ENCODE measurements at regions not wholly inside any gene's neighbourhood (a gene's known extent, or its start where the extent isn't known, plus 50 kb on each side); places are given as distances from the start of the nearest gene placed in this dataset.

DNA sequence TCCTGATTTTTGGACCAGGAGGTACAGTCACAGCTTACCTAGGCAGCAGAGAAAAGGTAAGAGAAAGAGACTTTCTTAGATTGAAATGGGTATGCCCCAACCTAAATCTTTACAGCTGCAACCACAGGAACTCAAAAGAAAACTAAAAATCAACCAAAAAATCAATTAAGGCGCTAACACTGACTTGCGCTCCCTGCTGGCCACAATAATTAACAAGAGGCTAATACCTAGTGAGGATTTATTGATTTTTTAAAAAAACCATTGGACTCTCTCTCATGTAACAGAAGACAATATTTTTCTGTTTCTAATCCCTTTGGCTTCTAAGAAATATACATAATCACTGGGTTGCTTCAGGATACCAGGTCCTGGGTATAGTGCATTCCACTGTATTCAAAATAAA lies 153.9 kb upstream of the TENM3 start:
- Histone ChIP-seq H3K36me3 (ENCODE audit: control insufficient read depth, insufficient read depth, low read length) (no peaks in the 10 kb centered on the region), H3K9me3 (ENCODE audit: control insufficient read depth, insufficient read depth, low read length) (no peaks in the 10 kb centered on the region), H3K27me3 (ENCODE audit: control insufficient read depth, insufficient read depth, low read length) (no peaks in the 10 kb centered on the region), H3K27ac (ENCODE audit: low read depth, low read length) (no peak overlapping the region), H3K4me3 (ENCODE audit: low read depth, low read length) (no peak overlapping the region), H3K4me1 (ENCODE audit: control insufficient read depth, insufficient read depth, low read length) (no peaks in the 10 kb centered on the region)
- no CpG with 5 or more reads among the region's 2 CpGs for WGBS (ENCODE audit: insufficient coverage)
- no peak for DNase-seq (ENCODE audit: low read depth in 4 of 6, low spot score in 6 of 6)

DNA sequence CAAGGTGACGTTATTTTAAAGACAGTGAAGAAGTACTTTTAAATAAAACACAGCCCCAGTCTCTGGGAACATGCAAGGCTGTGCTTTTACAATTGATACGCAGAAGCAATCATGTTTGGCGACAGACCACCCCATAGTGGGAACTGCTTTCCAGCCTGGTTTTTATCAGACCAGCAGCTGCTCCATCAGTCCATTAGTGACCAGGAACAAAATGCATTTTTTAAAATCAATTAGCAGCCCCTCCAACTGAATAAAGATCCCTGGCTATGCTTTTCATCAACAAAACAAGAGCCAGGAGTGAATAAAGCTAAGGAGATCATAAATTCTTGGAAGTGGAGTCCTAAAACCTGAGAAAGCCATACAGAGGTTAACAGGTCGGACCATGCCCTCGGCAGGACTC lies 153.0 kb upstream of the TENM3 start:
- Histone ChIP-seq H3K27me3 (ENCODE audit: control insufficient read depth, insufficient read depth, low read length) (no peaks in the 10 kb centered on the region), H3K4me1 (ENCODE audit: control insufficient read depth, insufficient read depth, low read length) (no peaks in the 10 kb centered on the region), H3K9me3 (ENCODE audit: control insufficient read depth, insufficient read depth, low read length) (no peaks in the 10 kb centered on the region), H3K36me3 (ENCODE audit: control insufficient read depth, insufficient read depth, low read length) (no peaks in the 10 kb centered on the region), H3K4me3 (ENCODE audit: low read depth, low read length) (no peak overlapping the region), H3K27ac (ENCODE audit: low read depth, low read length) (no peak overlapping the region)
- DNase-seq (ENCODE audit: low read depth in 4 of 6, low spot score in 6 of 6) = no peak
- WGBS (ENCODE audit: insufficient coverage) = 84% methylated on average over 2 of the region's 5 CpGs

DNA sequence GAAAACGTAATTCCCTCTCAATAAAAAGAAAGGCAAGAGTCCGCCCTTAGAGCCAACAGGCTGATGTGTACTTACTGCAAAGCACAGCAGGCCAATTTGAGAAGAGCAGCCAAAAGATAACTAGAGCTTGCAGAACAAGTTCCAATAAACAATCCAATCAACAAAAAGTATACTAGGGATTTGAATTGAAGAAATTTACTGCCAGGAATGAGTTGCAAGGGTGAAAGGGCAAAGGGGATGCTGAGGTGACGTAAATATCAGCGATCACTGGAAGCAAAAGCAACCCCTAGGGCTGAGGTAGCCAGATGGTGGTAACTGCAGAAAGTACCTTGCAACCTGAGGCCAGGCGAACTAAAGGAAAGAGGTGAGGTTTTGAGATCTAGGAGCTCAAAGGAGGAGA lies 152.1 kb upstream of the TENM3 start:
- Histone ChIP-seq H3K27ac (ENCODE audit: low read depth, low read length) (no peak overlapping the region), H3K27me3 (ENCODE audit: control insufficient read depth, insufficient read depth, low read length) (no peaks in the 10 kb centered on the region), H3K4me1 (ENCODE audit: control insufficient read depth, insufficient read depth, low read length) (no peaks in the 10 kb centered on the region), H3K4me3 (ENCODE audit: low read depth, low read length) (no peak overlapping the region), H3K36me3 (ENCODE audit: control insufficient read depth, insufficient read depth, low read length) (no peaks in the 10 kb centered on the region), H3K9me3 (ENCODE audit: control insufficient read depth, insufficient read depth, low read length) (no peaks in the 10 kb centered on the region)
- 89% methylated on average over 3 of the region's 5 CpGs for WGBS (ENCODE audit: insufficient coverage)
- no peak for DNase-seq (ENCODE audit: low read depth in 4 of 6, low spot score in 6 of 6)

DNA sequence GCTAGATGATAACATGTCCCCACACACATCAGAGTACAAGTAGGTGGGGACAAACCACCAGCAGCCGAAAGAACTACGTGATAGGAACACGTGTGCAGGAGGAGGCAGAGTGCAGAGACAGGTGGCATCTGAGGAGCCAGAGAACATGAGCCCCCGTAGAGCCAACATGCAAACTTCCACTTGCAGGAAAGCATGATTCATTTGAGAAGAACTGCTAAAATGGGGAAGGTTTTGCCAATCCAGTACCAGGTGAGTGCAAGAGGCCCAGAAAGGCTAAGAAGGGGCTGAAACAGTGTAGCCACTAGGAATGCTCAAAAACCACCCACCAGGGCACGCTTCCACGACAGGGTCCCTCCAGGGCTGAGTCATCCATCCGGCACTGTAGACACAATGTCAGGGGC lies 149.8 kb upstream of the TENM3 start:
- no peaks in the 10 kb centered on the region for H3K27me3 ChIP-seq (ENCODE audit: control insufficient read depth, insufficient read depth, low read length)
- H3K27ac ChIP-seq (ENCODE audit: low read depth, low read length) = no peak overlapping the region
- no peaks in the 10 kb centered on the region for H3K36me3 ChIP-seq (ENCODE audit: control insufficient read depth, insufficient read depth, low read length)
- no peaks in the 10 kb centered on the region for H3K4me1 ChIP-seq (ENCODE audit: control insufficient read depth, insufficient read depth, low read length)
- H3K9me3 ChIP-seq (ENCODE audit: control insufficient read depth, insufficient read depth, low read length) = no peaks in the 10 kb centered on the region
- no peak for DNase-seq (ENCODE audit: low read depth in 4 of 6, low spot score in 6 of 6)
- no peak overlapping the region for H3K4me3 ChIP-seq (ENCODE audit: low read depth, low read length)
- whole genome bisulfite sequencing (ENCODE audit: insufficient coverage) = 81% methylated on average over 7 of the region's 7 CpGs

- Histone ChIP-seq H3K4me1 (ENCODE audit: control insufficient read depth, insufficient read depth, low read length) (no peaks in the 10 kb centered on the region), H3K9me3 (ENCODE audit: control insufficient read depth, insufficient read depth, low read length) (no peaks in the 10 kb centered on the region), H3K27ac (ENCODE audit: low read depth, low read length) (no peak overlapping the region), H3K36me3 (ENCODE audit: control insufficient read depth, insufficient read depth, low read length) (no peaks in the 10 kb centered on the region), H3K27me3 (ENCODE audit: control insufficient read depth, insufficient read depth, low read length) (no peaks in the 10 kb centered on the region), H3K4me3 (ENCODE audit: low read depth, low read length) (no peak overlapping the region)
- DNase-seq (ENCODE audit: low read depth in 4 of 6, low spot score in 6 of 6) = no peak
- WGBS (ENCODE audit: insufficient coverage) = 100% methylated on average over 1 of the region's 3 CpGs
Measured at GRCh38 chr4:182093935-182094334, 149.3 kb upstream of the TENM3 start.

- 85% methylated on average over 5 of the region's 8 CpGs for WGBS (ENCODE audit: insufficient coverage)
- DNase-seq (ENCODE audit: low read depth in 4 of 6, low spot score in 6 of 6) = no peak
- Histone ChIP-seq H3K27ac (ENCODE audit: low read depth, low read length) (no peak overlapping the region), H3K4me3 (ENCODE audit: low read depth, low read length) (no peak overlapping the region), H3K9me3 (ENCODE audit: control insufficient read depth, insufficient read depth, low read length) (no peaks in the 10 kb centered on the region), H3K4me1 (ENCODE audit: control insufficient read depth, insufficient read depth, low read length) (no peaks in the 10 kb centered on the region), H3K27me3 (ENCODE audit: control insufficient read depth, insufficient read depth, low read length) (no peaks in the 10 kb centered on the region), H3K36me3 (ENCODE audit: control insufficient read depth, insufficient read depth, low read length) (no peaks in the 10 kb centered on the region)
Measured at GRCh38 chr4:182101618-182102017, 141.6 kb upstream of the TENM3 start.

GRCh38 chr4:182102576-182102975 lies 140.6 kb upstream of the TENM3 start:
- DNase-seq (ENCODE audit: low read depth in 4 of 6, low spot score in 6 of 6) = no peak
- Histone ChIP-seq H3K27me3 (ENCODE audit: control insufficient read depth, insufficient read depth, low read length) (no peaks in the 10 kb centered on the region), H3K4me1 (ENCODE audit: control insufficient read depth, insufficient read depth, low read length) (peaks cover 4% of the 10 kb centered on the region), H3K36me3 (ENCODE audit: control insufficient read depth, insufficient read depth, low read length) (no peaks in the 10 kb centered on the region), H3K9me3 (ENCODE audit: control insufficient read depth, insufficient read depth, low read length) (no peaks in the 10 kb centered on the region), H3K27ac (ENCODE audit: low read depth, low read length) (no peak overlapping the region), H3K4me3 (ENCODE audit: low read depth, low read length) (no peak overlapping the region)
- WGBS (ENCODE audit: insufficient coverage) = 78% methylated on average over 1 of the region's 3 CpGs

DNA sequence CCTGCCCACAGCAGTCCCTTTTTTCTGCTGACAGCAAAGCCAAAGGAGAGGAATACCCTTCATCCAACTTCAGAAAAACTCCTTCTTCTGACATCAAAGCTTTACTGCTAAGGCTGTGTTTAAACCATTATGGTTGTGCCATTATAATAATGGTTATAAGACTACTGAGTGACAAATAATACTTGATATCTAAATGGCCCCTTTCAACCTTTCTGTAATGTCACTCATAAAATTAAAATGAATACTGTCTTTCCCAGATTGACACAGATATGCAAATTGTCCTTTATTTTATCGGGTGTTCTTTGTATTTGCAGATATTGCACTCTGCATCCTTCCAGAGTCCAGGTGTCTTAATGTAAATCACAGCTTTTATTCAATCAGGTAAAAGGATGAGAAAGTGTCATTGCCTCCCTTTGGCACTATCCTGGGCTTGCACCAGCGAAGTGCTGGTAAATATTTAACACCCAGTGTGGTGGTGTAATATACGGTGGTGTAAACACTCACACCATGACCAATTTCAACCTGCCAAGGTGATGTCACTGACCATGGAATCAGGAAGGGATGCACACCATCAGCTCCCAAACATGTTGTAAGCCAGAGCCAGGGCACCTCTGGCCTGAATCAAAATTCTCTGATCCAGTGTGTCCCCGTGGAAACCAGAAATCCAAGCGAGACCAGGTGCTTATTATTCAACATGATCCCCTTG lies 139.4 kb upstream of the TENM3 start:
- no peaks in the 10 kb centered on the region for H3K9me3 ChIP-seq (ENCODE audit: control insufficient read depth, insufficient read depth, low read length)
- H3K27ac ChIP-seq (ENCODE audit: low read depth, low read length) = no peak overlapping the region
- H3K4me3 ChIP-seq (ENCODE audit: low read depth, low read length) = no peak overlapping the region
- no peaks in the 10 kb centered on the region for H3K27me3 ChIP-seq (ENCODE audit: control insufficient read depth, insufficient read depth, low read length)
- no peaks in the 10 kb centered on the region for H3K36me3 ChIP-seq (ENCODE audit: control insufficient read depth, insufficient read depth, low read length)
- no peak for DNase-seq (ENCODE audit: low read depth in 4 of 6, low spot score in 6 of 6)
- 92% methylated on average over 2 of the region's 5 CpGs for WGBS (ENCODE audit: insufficient coverage)
- peaks cover 4% of the 10 kb centered on the region for H3K4me1 ChIP-seq (ENCODE audit: control insufficient read depth, insufficient read depth, low read length)

GRCh38 chr4:182105416-182105815 lies 137.8 kb upstream of the TENM3 start:
- no peaks in the 10 kb centered on the region for H3K9me3 ChIP-seq (ENCODE audit: control insufficient read depth, insufficient read depth, low read length)
- peak in 1 of 6 donors; percentile 6 for DNase-seq (ENCODE audit: low read depth in 4 of 6, low spot score in 6 of 6)
- 57% methylated on average over 5 of the region's 7 CpGs for WGBS (ENCODE audit: insufficient coverage)
- no peak overlapping the region for H3K27ac ChIP-seq (ENCODE audit: low read depth, low read length)
- no peaks in the 10 kb centered on the region for H3K36me3 ChIP-seq (ENCODE audit: control insufficient read depth, insufficient read depth, low read length)
- H3K4me3 ChIP-seq (ENCODE audit: low read depth, low read length) = no peak overlapping the region
- H3K27me3 ChIP-seq (ENCODE audit: control insufficient read depth, insufficient read depth, low read length) = no peaks in the 10 kb centered on the region
- peaks cover 4% of the 10 kb centered on the region for H3K4me1 ChIP-seq (ENCODE audit: control insufficient read depth, insufficient read depth, low read length)

GRCh38 chr4:182107931-182108330 lies 135.3 kb upstream of the TENM3 start:
- H3K4me1 ChIP-seq (ENCODE audit: control insufficient read depth, insufficient read depth, low read length) = peaks cover 4% of the 10 kb centered on the region
- no peak overlapping the region for H3K27ac ChIP-seq (ENCODE audit: low read depth, low read length)
- 55% methylated on average over 3 of the region's 8 CpGs for WGBS (ENCODE audit: insufficient coverage)
- no peaks in the 10 kb centered on the region for H3K36me3 ChIP-seq (ENCODE audit: control insufficient read depth, insufficient read depth, low read length)
- H3K27me3 ChIP-seq (ENCODE audit: control insufficient read depth, insufficient read depth, low read length) = no peaks in the 10 kb centered on the region
- DNase-seq (ENCODE audit: low read depth in 4 of 6, low spot score in 6 of 6) = no peak
- no peaks in the 10 kb centered on the region for H3K9me3 ChIP-seq (ENCODE audit: control insufficient read depth, insufficient read depth, low read length)
- no peak overlapping the region for H3K4me3 ChIP-seq (ENCODE audit: low read depth, low read length)

All from spinal cord (tissue), 9 donors.